Lung microvascular endothelial cell (primary cell): ENCODE measurements at regions not wholly inside any gene's neighbourhood (a gene's known extent, or its start where the extent isn't known, plus 50 kb on each side); places are given as distances from the start of the nearest gene placed in this dataset.
"Not testable (repeated sequence)": the region's sequence is repeated elsewhere in the genome, so short reads cannot be mapped to it uniquely, and the experiment has no call there.

ENCODE experiments used
- DNase-seq, 2 donors: peaks; one replicate each; pipeline versions ENCODE4 v3.0.0 to v3.0.0-alpha.2; 2010; ENCODE audit warnings: low read depth in 2 of 2

GRCh38 chr5:84961193-84961592 lies 576.5 kb upstream of the EDIL3 start:
- no peak for DNase-seq

GRCh38 chr5:84961903-84962302 lies 577.2 kb upstream of the EDIL3 start:
- no peak for DNase-seq

GRCh38 chr5:84983093-84983492 lies 598.4 kb upstream of the EDIL3 start:
- no peak for DNase-seq

- DNase-seq: no peak
Measured at GRCh38 chr5:84985148-84985547, 600.5 kb upstream of the EDIL3 start.

- DNase-seq: no peak
Measured at GRCh38 chr5:84986688-84987087, 602.0 kb upstream of the EDIL3 start.

GRCh38 chr5:85000671-85001070 lies 616.0 kb upstream of the EDIL3 start:
- DNase-seq: no peak

- not testable (repeated sequence) for DNase-seq
Measured at GRCh38 chr5:85002026-85002425, 617.3 kb upstream of the EDIL3 start.

GRCh38 chr5:85010014-85010562 lies 625.4 kb upstream of the EDIL3 start:
- no peak for DNase-seq

- DNase-seq: no peak
Measured at GRCh38 chr5:85017261-85017660, 632.6 kb upstream of the EDIL3 start.

GRCh38 chr5:85030316-85031084 lies 645.8 kb upstream of the EDIL3 start:
- DNase-seq: no peak

- peak in 1 of 2 donors; percentile 26 for DNase-seq
Measured at GRCh38 chr5:85049020-85049419, 664.3 kb upstream of the EDIL3 start.

- no peak for DNase-seq
Measured at GRCh38 chr5:85052826-85053225, 668.1 kb upstream of the EDIL3 start.

- no peak for DNase-seq
Measured at GRCh38 chr5:85069659-85070640, 685.3 kb upstream of the EDIL3 start.

GRCh38 chr5:85077581-85077980 lies 692.9 kb upstream of the EDIL3 start:
- DNase-seq: no peak

GRCh38 chr5:85096421-85096820 lies 711.7 kb upstream of the EDIL3 start:
- no peak for DNase-seq

- DNase-seq: no peak
Measured at GRCh38 chr5:85108471-85108870, 723.8 kb upstream of the EDIL3 start.

GRCh38 chr5:85109616-85110015 lies 724.9 kb upstream of the EDIL3 start:
- DNase-seq: no peak

- DNase-seq: no peak
Measured at GRCh38 chr5:85132269-85132668, 747.6 kb upstream of the EDIL3 start.

- DNase-seq: no peak
Measured at GRCh38 chr5:85140471-85140870, 755.8 kb upstream of the EDIL3 start.

- DNase-seq: no peak
Measured at GRCh38 chr5:85143138-85143537, 758.5 kb upstream of the EDIL3 start.

- no peak for DNase-seq
Measured at GRCh38 chr5:85148701-85149100, 764.0 kb upstream of the EDIL3 start.

GRCh38 chr5:85159395-85159794 lies 774.7 kb upstream of the EDIL3 start:
- DNase-seq: no peak
